Fibroblast of pulmonary artery (primary cell): ENCODE measurements at regions not wholly inside any gene's neighbourhood (a gene's known extent, or its start where the extent isn't known, plus 50 kb on each side); places are given as distances from the start of the nearest gene placed in this dataset.
"Not testable (repeated sequence)": the region's sequence is repeated elsewhere in the genome, so short reads cannot be mapped to it uniquely, and the experiment has no call there.

Source experiments
- DNase-seq: peaks from one replicate; pipeline ENCODE4 v3.0.0-alpha.2; 2010; ENCODE audit warnings: low read depth
- H3K4me3 ChIP-seq: replicated peaks from 2 replicates; pipeline ENCODE4 v1.5.1; 2011; ENCODE audit warnings: low read depth, mild to moderate bottlenecking, control low read depth, low read length, moderate library complexity
- TF ChIP-seq, protein P1 (sequence below): IDR thresholded peaks from 2 replicates; pipeline ENCODE4 v1.5.1; 2011; ENCODE audit warnings: mild to moderate bottlenecking, control low read depth, low read length, inconsistent platforms; ENCODE audit errors: missing control alignments

DNA sequence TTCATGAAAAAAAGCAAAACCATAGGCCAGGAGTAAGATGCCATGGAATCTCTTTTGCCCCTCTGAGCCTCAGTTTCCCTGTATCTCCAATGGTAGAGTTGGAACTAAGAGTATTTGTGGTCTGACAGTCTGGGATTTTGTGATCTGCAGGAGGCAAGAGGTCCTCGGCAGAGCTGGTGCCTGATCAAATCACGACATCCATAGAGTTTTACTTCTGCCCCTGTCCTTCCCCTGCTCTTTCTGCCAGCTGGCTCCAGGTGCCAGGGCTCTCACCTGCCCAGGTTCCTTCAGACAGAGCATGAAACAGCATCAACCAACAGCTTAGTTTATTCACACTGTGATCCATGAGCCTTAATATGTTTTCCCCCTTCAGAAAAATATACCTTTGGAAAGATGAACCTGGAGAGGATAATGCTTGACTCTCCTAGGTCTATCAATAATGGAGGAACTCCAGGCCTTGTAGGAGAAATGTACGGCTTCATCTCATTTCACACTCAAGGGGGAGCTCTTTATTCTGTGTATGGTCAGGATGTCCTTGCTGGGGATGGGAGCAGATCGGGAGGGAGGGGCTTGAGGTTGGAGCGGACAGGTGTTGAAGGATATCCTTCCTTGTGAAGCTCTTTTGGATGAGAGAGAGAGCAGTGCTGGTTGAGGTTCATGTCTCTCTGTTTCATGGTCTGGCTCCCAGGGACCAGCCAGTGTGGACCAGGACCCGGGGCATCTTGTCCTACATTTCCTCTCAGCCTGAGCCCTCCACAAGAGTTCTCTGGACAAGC is 309.9 kb downstream of the RPLP1 start:
- peak; percentile 36 for DNase-seq
- TF ChIP-seq, protein P1, sequence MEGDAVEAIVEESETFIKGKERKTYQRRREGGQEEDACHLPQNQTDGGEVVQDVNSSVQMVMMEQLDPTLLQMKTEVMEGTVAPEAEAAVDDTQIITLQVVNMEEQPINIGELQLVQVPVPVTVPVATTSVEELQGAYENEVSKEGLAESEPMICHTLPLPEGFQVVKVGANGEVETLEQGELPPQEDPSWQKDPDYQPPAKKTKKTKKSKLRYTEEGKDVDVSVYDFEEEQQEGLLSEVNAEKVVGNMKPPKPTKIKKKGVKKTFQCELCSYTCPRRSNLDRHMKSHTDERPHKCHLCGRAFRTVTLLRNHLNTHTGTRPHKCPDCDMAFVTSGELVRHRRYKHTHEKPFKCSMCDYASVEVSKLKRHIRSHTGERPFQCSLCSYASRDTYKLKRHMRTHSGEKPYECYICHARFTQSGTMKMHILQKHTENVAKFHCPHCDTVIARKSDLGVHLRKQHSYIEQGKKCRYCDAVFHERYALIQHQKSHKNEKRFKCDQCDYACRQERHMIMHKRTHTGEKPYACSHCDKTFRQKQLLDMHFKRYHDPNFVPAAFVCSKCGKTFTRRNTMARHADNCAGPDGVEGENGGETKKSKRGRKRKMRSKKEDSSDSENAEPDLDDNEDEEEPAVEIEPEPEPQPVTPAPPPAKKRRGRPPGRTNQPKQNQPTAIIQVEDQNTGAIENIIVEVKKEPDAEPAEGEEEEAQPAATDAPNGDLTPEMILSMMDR, result peak; percentile 28
- no peak overlapping the region for H3K4me3 ChIP-seq

DNA sequence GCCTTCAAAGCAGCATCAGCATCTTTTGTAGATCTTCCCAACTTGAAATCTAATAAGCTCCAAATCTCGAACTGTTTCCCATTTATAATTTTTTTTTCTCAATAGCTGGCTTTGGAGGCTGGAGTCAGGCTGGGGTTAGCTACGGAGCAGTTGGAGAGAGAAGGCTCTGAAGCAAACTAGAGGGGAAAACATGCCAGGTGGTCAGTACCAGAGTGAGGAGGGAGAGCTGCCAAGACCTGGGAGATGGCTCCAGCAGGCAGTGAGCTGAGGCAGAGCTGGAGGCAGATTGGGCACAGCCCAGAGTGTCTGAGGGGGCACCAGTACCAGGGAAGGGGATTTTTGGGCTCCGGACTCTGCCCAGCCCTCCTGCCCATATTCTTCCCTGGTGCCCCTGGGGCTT is 311.2 kb downstream of the RPLP1 start:
- TF ChIP-seq, protein P1, result no peak
- H3K4me3 ChIP-seq, result no peak overlapping the region
- no peak for DNase-seq

DNA sequence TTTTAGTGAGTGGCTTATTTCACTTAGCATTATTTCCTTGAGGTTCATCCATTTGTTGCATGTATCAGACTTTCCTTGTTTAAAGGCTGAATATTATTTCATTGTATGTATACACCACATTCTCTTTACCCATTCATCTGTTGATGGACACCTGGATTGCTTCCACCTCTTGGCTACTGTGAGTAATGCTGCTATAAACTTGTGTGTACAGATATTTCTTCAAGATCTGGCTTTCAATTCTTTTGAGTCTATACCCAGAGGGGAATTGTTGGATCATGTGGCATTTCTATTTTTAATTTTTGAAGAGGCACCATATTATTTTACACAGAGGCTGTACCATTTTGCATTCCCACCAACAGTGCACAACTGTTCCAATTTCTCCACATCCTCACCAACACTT is 313.5 kb downstream of the RPLP1 start:
- H3K4me3 ChIP-seq, result no peak overlapping the region
- TF ChIP-seq, protein P1, result no peak
- no peak for DNase-seq

DNA sequence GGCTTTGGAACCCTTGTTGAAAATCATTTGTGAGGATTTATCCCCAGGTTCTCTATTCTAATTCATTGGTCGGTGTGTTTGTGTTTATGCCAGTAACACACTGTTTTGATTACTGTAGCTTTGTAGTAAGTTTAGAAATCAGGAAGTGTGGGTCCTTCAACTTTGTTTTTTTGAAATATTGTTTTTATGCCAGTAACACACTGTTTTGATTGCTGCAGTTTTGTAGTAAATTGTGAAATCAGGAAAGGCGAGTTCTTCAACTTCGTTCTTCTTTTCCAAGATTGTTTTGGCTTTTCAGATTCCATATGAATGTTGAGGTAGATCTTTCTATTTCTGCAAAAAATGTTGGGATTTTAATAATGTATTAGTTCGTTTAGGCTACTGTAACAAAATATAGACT is 314.6 kb downstream of the RPLP1 start:
- H3K4me3 ChIP-seq, result no peak overlapping the region
- DNase-seq, result no peak
- TF ChIP-seq, protein P1, result no peak

DNA sequence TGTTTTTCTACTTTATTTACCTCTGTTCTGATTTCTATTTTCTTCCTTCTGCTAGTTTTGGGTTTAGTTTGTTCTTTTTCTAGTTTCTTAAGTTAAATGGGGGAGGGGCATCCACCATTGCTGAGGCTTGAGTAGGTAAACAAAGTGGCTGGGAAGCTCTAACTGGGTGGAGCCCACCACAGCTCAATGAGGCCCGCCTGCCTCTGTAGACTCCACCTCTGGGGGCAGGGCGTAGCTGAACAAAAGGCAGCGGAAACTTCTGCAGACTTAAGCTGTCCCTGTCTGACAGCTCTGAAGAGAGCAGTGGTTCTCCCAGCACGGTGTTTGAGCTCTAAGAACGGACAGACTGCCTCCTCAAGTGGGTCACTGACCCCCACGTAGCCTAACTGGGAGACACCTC is 316.7 kb downstream of the RPLP1 start:
- not testable (repeated sequence) for H3K4me3 ChIP-seq, DNase-seq

DNA sequence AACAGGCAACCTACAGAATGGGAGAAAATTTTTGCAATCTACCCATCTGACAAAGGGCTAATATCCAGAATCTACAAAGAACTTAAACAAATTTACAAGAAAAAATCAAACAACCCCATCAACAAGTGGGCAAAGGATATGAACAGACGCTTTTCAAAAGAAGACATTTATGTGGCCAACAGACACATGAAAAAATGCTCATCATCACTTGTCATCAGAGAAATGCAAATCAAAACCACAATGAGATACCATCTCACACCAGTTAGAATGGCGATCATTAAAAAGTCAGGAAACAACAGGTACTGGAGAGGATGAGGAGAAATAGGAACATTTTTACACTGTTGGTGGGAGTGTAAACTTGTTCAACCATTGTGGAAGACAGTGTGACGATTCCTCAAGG is 321.6 kb downstream of the RPLP1 start:
- H3K4me3 ChIP-seq, DNase-seq: not testable (repeated sequence)

DNA sequence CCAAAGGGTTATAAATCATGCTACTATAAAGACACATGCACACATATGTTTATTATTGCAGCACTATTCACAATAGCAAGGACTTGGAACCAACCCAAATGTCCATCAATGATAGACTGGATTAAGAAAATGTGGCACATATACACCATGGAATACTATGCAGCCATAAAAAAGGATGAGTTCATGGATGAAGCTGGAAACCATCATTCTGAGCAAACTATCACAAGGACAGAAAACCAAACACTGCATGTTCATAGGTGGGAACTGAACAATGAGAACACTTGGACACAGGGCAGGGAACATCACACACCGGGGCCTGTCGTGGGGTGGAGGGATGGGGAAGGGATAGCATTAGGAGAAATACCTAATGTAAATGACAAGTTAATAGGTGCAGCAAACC is 322.1 kb downstream of the RPLP1 start:
- H3K4me3 ChIP-seq, DNase-seq: not testable (repeated sequence)

DNA sequence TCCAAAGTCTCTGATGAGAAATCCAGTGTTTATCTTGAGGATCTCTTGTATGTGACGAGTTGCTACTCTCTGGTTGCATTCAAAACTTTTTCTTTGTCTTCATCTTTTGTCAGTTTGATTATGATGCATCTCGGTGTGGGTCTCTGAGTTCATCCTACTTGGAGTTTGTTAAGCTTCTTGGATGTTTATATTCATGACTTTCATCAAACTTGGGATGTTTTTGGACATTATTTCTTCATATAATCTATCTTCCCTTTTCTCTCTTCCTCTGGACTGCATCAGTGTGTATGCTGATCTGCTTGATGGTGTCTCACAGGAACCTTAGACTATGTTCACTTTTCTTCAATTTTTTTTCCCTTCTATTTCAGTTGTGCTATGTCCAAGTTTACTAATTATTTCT is 320.4 kb downstream of the TLE3 start:
- TF ChIP-seq, protein P1, result no peak
- DNase-seq, result no peak
- no peak overlapping the region for H3K4me3 ChIP-seq

DNA sequence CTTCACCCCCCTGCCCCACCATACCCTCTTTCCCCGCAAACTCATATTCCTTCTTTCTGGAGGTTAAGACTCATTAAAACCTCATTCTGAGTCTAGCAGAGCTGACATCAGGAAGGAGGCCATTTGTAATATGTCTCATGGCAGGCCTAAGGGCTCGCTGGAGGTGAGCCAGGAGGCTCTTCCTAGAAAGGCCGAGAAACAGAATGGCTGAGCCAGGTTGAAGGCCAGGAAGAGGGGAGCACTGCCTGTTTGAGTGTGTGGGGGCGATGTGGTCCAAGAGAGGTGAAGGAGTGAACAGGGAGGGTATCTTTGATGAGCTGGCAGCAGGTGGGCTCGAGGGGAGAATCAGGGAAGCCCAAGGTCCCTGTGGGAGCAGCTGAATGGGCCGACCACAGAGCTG is 317.3 kb downstream of the TLE3 start:
- TF ChIP-seq, protein P1, result no peak
- H3K4me3 ChIP-seq, result no peak overlapping the region
- peak; percentile 40 for DNase-seq
